GM12878 (cell line): ENCODE measurements at regions not wholly inside any gene's neighbourhood (a gene's known extent, or its start where the extent isn't known, plus 50 kb on each side); places are given as distances from the start of the nearest gene placed in this dataset.

Source experiments
- ATAC-seq: fragments of 200-7000 bp; cut with Tn5 transposase; 3 replicates; pipeline ENCODE4 v1.9.1; 2020; ENCODE audit warnings: mild to moderate bottlenecking, moderate library complexity
- BruUV-seq: library from RNA; stranded (reverse); fragments of 400-500 nt; replicated peaks from 2 replicates; lab custom pipeline; 2021; lab: Mats Ljungman, UMichigan
- CTCF ChIA-PET: fragments of 300-600 bp; sonication (Branson Sonifier 250); formaldehyde crosslinking; extraction: SDS; loops from one replicate; lab custom pipeline; 2021; ENCODE audit warnings: inconsistent platforms; lab: Yijun Ruan, JAX
- POLR2A ChIA-PET: fragments of 350-600 bp; formaldehyde crosslinking; extraction: SDS; loops from one replicate; lab custom pipeline; 2021; ENCODE audit warnings: inconsistent platforms; lab: Charles Lee
- RAD21 ChIA-PET: fragments of 300-600 bp; sonication (Branson Sonifier 250); formaldehyde crosslinking; loops from one replicate; lab custom pipeline; 2023; ENCODE audit warnings: antibody characterized with exemption; ENCODE audit not compliant: unreplicated experiment; lab: Charles Lee
- SMC1A ChIA-PET: fragments of 300-600 bp; sonication (Branson Sonifier 250); formaldehyde crosslinking; loops from one replicate; lab custom pipeline; 2023; ENCODE audit not compliant: unreplicated experiment, uncharacterized antibody; lab: Charles Lee
- DNase-seq: peaks from one replicate; pipeline ENCODE4 v3.0.0-alpha.2; 2011; ENCODE audit warnings: low read depth, low spot score
- FAIRE-seq: peaks from 3 replicates; lab custom pipeline; 2011; peaks lifted over from hg19 to GRCh38; lab: Jason Lieb, UNC
- H2AFZ ChIP-seq: 2 replicates; pipeline ENCODE4 v1.6.0; 2011; ENCODE audit warnings: low read depth, low read length, control low read depth; ENCODE audit not compliant: control insufficient read depth
- H3K27ac ChIP-seq: 2 replicates; pipeline ENCODE4 v1.5.1; 2011; ENCODE audit warnings: control low read depth; ENCODE audit not compliant: control insufficient read depth, insufficient read depth
- H3K27me3 ChIP-seq, 2 experiments: replicated peaks in 1 of 2; 2 replicates each; pipeline versions ENCODE4 v1.6.0 to v1.6.1; 2011; ENCODE audit warnings: low read length in 1 of 2; ENCODE audit not compliant: control insufficient read depth in 2 of 2, insufficient read depth in 2 of 2
- H3K36me3 ChIP-seq, 2 experiments: 2 replicates each; pipeline ENCODE4 v1.5.1; 2011; ENCODE audit warnings: low read length in 1 of 2; ENCODE audit not compliant: control insufficient read depth in 2 of 2, insufficient read depth in 2 of 2
- H3K4me1 ChIP-seq: 2 replicates; pipeline ENCODE4 v1.6.1; 2011; ENCODE audit warnings: mild to moderate bottlenecking, low read length, moderate library complexity, mixed read lengths; ENCODE audit not compliant: control insufficient read depth, insufficient read depth
- H3K4me2 ChIP-seq: 2 replicates; pipeline ENCODE4 v1.6.0; 2011; ENCODE audit warnings: control low read depth; ENCODE audit not compliant: control insufficient read depth, insufficient read depth
- H3K4me3 ChIP-seq: fragments of 200-600 bp; sonication (generic); 2 replicates; pipeline ENCODE4 v1.5.1; 2016
- H3K79me2 ChIP-seq: 2 replicates; pipeline ENCODE4 v1.6.0; 2011; ENCODE audit warnings: low read length; ENCODE audit not compliant: control insufficient read depth, insufficient read depth
- H3K9ac ChIP-seq: 2 replicates; pipeline ENCODE4 v1.8.0; 2011; ENCODE audit warnings: low read length, control low read depth, mixed read lengths; ENCODE audit not compliant: control insufficient read depth, insufficient read depth
- H3K9me3 ChIP-seq: replicated peaks from 3 replicates; pipeline ENCODE4 v1.5.1; 2011; ENCODE audit warnings: mild to moderate bottlenecking, low read length; ENCODE audit not compliant: control insufficient read depth, insufficient read depth
- H4K20me1 ChIP-seq: 2 replicates; pipeline ENCODE4 v1.6.0; 2011; ENCODE audit not compliant: control insufficient read depth, insufficient read depth
- BRCA1 ChIP-seq: IDR thresholded peaks from 2 replicates; pipeline ENCODE4 v1.6.1; 2011; ENCODE audit warnings: low read depth, low read length, improper control_type of control experiment
- IRF4 ChIP-seq: IDR thresholded peaks from 2 replicates; pipeline ENCODE4 v1.6.1; 2011; ENCODE audit warnings: low read depth, low read length
- SP1 ChIP-seq: IDR thresholded peaks from one replicate; pipeline ENCODE4 v1.6.1; 2011; ENCODE audit warnings: low read depth, low read length
- YBX1 ChIP-seq: fragments of 450-650 bp; IDR thresholded peaks from 2 replicates; pipeline ENCODE4 v1.6.1; 2016; ENCODE audit warnings: antibody characterized with exemption
- ZZZ3 ChIP-seq: IDR thresholded peaks from 2 replicates; pipeline ENCODE4 v1.6.1; 2011; ENCODE audit warnings: low read depth; ENCODE audit not compliant: control insufficient read depth, insufficient read length
- WGBS: methylation state at CpG from one replicate; pipeline ENCODE4 v1.1.6; 2016; ENCODE audit warnings: low lambda C conversion rate; ENCODE audit not compliant: insufficient replicate concordance, insufficient coverage; ENCODE audit errors: missing lambda C conversion rate; 5-methylcytosine and 5-hydroxymethylcytosine counted together
- in situ Hi-C: fragments of 300-500 bp; cut with MboI; formaldehyde crosslinking; loops from 9 replicates; pipeline ENCODE4 v1.14.3; 2018; ENCODE audit warnings: mixed read lengths
- intact Hi-C: fragments of 100-400 bp; cut with micrococcal nuclease; formaldehyde crosslinking; loops from one replicate; pipeline ENCODE4 v1.14.2; 2022; ENCODE audit not compliant: unreplicated experiment
- TF ChIP-seq, protein P1 (sequence below): IDR thresholded peaks from 2 replicates; pipeline ENCODE4 v1.6.1; 2011; ENCODE audit warnings: borderline replicate concordance, low read depth, mild to moderate bottlenecking, moderate library complexity, mixed read lengths, low read length; ENCODE audit not compliant: insufficient read depth; ENCODE audit errors: extremely low read length
- TF ChIP-seq, protein P2 (sequence below): fragments of 450-650 bp; IDR thresholded peaks from 2 replicates; pipeline ENCODE4 v1.6.1; 2017; ENCODE audit warnings: mild to moderate bottlenecking, moderate library complexity

DNA sequence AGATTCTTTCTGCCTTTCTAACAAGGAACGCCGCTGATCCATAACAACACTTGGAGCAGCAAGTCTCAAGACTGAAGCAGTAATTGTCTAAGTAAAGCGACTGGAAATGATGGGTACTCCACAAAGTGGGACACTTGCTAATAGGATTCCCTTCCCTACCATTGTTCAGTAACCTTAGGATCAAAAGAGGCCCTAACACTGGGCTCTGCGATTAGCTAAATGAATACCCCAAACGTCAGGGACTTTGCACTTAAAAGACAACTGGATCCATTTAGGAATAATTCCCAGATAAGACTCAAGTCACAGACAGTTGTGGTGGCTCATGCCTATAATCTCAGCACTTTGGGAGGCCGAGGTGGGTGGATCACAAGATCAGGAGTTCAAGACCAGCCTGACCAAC lies 221.9 kb upstream of the FGGY start:
- POLR2A ChIA-PET, result no interaction called here

More for the DNA sequence above, 221.9 kb upstream of the FGGY start:
- no peaks in the 10 kb centered on the region for H3K27me3 ChIP-seq
- WGBS, result 62% methylated on average over 6 of the region's 6 CpGs
- H3K4me2 ChIP-seq, result no peak overlapping the region
- DNase-seq, result no peak
- no peak overlapping the region for H3K9ac ChIP-seq
- H3K4me3 ChIP-seq, result no peak overlapping the region
- intact Hi-C loops (no loop called here), in situ Hi-C loops (no loop called here)
- H3K4me1 ChIP-seq, result peaks cover 14% of the 10 kb centered on the region
- FAIRE-seq, result no peak
- no TSS peak for BruUV-seq
- no peak overlapping the region for H3K27ac ChIP-seq
- no peak for ATAC-seq
- CTCF ChIA-PET, result no interaction called here
- SMC1A ChIA-PET, result interaction anchor here (1.5 kb wide), 1 partner anchor 10 kb away, joined by 4 read pairs; no protein-coding TSS in a partner anchor
- H4K20me1 ChIP-seq, result no peaks in the 10 kb centered on the region
- no peak overlapping the region for H2AFZ ChIP-seq
- no peaks in the 10 kb centered on the region for H3K36me3 ChIP-seq
- RAD21 ChIA-PET, result no interaction called here
- TF ChIP-seq SP1 (no peak), ZZZ3 (no peak), YBX1 (no peak), IRF4 (no peak), BRCA1 (no peak)
- TF ChIP-seq, protein P1, sequence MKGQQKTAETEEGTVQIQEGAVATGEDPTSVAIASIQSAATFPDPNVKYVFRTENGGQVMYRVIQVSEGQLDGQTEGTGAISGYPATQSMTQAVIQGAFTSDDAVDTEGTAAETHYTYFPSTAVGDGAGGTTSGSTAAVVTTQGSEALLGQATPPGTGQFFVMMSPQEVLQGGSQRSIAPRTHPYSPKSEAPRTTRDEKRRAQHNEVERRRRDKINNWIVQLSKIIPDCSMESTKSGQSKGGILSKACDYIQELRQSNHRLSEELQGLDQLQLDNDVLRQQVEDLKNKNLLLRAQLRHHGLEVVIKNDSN, result no peak
- TF ChIP-seq, protein P2, sequence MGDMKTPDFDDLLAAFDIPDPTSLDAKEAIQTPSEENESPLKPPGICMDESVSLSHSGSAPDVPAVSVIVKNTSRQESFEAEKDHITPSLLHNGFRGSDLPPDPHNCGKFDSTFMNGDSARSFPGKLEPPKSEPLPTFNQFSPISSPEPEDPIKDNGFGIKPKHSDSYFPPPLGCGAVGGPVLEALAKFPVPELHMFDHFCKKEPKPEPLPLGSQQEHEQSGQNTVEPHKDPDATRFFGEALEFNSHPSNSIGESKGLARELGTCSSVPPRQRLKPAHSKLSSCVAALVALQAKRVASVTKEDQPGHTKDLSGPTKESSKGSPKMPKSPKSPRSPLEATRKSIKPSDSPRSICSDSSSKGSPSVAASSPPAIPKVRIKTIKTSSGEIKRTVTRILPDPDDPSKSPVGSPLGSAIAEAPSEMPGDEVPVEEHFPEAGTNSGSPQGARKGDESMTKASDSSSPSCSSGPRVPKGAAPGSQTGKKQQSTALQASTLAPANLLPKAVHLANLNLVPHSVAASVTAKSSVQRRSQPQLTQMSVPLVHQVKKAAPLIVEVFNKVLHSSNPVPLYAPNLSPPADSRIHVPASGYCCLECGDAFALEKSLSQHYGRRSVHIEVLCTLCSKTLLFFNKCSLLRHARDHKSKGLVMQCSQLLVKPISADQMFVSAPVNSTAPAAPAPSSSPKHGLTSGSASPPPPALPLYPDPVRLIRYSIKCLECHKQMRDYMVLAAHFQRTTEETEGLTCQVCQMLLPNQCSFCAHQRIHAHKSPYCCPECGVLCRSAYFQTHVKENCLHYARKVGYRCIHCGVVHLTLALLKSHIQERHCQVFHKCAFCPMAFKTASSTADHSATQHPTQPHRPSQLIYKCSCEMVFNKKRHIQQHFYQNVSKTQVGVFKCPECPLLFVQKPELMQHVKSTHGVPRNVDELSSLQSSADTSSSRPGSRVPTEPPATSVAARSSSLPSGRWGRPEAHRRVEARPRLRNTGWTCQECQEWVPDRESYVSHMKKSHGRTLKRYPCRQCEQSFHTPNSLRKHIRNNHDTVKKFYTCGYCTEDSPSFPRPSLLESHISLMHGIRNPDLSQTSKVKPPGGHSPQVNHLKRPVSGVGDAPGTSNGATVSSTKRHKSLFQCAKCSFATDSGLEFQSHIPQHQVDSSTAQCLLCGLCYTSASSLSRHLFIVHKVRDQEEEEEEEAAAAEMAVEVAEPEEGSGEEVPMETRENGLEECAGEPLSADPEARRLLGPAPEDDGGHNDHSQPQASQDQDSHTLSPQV, result no peak
- H3K79me2 ChIP-seq, result no peaks in the 10 kb centered on the region
- H3K9me3 ChIP-seq, result no peaks in the 10 kb centered on the region
